Activated T-cell treated with anti-CD3 and anti-CD28 coated beads for 1 hour (primary cell): ENCODE measurements at regions not wholly inside any gene's neighbourhood (a gene's known extent, or its start where the extent isn't known, plus 50 kb on each side); places are given as distances from the start of the nearest gene placed in this dataset.
"Not testable (repeated sequence)": the region's sequence is repeated elsewhere in the genome, so short reads cannot be mapped to it uniquely, and the experiment has no call there.

Experiments used
- DNase-seq: peaks from one replicate; pipeline ENCODE4 v3.0.0-alpha.2; 2020; ENCODE audit warnings: low read depth

DNA sequence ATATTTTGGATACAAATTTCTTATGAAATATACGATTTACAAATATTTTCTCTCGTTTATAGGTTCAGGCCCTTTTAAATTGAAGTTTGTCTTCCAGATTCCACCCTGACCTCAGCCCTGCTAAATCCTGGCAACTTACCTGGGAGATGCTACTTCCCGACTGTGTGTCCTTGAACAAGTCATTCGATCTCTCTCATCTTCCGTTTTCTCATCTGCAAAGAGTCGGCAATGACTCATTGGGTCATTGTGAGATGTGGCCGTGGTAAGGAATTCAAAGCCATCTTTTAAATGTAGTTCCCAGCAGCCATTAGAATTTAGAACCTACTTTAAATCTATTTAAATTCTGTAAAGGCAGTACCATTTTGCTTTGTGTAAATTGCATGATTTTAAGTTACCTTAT, 72.5 kb downstream of the LHX2 start:
- DNase-seq = no peak

DNA sequence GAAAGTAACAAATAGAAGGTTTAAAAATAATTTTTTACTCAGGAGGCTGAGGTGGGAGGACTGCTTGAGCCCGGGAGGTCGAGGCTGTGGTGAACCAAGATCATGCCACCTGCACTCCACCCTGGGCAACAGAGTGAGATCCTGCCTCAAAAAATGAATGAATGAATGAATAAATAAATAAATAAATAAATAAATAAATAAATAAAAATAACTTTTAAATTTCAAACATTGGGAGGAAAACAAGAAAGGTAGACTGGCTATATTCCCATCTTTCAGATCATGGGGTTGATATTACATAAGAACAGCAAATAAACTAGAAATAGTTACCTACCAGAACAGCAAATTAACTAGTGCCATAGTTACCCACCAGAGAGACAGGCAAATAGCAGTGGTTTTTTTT, 75.7 kb downstream of the LHX2 start:
- no peak for DNase-seq

DNA sequence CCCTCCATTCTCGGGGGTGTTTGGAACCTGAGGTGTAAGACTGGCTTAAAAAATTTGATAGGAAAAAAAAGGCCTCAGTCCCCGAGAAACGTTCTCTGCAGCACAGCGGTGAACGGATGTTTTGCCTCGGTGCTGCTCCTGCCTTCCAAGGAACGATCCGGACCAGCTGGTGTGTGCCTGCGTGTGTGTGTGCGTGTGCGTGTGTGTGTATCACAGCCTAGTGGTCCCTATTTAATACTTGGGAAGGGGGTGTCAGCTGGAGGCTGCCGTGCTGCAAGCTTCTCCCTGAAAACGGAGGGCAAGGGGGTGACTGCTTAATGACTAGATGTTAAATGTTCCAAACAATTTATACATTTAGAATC, 76.9 kb downstream of the LHX2 start:
- no peak for DNase-seq

DNA sequence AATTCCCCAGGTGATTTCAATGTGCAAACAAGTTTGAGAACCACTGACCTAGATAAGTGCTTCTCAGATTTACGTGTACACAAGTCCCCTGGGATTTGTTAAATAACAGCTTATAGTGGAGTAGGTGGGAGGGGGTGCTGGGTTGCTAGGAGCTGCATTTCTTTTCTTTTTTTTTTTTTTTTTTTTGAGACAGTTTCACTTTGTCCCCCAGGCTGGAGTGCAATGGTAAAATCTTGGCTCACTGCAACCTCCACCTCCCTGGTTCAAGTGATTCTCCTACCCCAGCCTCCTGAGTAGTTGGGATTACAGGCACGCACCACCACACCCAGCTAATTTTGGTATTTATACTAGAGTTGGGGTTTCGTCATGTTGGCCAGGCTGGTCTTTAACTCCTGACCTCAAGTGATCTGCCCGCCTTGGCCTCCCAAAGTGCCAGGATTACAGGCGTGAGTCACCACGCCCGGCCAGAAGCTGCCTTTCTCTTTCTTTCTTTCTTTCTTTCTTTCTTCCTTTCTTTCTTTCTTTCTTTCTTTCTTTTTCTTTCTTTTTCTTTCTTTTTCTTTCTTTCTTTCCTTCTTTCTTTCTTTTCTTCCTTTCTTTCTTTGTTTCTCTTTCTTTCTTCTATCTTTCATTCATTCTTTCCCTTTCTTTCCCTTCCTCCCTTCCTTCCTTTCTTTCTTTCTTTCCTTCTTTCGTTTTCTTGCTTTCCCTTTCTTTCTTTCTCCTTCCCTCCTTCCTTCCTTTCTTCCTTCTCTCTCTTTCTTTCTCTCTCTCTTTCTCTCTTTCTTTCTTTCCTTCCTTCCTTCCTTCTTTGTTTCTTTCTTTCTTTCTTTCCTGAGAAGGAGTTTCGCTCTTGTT, 78.3 kb downstream of the LHX2 start:
- DNase-seq = not testable (repeated sequence)

DNA sequence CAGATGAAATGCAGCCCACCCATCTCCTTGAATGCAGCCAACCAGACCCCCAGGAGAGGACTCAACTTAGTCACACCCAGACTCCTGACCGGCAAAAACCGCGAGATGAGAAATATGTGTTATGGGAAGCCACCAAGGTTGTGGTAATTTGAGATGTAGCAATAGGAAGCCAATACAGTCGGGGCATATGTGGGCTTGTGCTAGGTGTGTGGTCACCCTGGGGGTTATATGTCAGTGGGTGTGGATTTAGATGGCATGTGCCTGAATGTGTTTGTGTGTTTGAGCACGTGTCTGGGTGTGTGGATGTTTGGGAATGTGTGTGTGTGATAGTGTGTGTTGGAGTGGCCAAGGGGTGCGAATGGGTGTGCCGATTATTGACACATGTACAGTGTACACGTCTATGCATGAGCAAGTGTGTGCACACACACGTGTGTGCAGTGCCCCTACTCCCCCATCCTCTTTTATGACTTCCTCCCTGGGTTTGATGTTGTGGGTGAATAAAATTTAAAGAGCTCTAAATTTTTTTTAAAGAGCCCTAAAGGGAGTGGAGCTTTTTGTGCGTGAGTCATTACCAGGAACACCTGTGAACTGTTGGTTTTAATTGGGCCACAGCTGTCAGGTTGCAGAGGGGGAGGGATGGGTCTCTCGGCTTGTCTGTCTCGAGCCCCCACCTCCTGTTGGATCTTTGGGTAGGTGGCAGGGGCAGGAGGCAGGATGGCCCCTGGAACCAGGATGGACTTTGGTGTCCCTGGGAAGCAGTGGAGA, 86.8 kb downstream of the LHX2 start:
- no peak for DNase-seq

DNA sequence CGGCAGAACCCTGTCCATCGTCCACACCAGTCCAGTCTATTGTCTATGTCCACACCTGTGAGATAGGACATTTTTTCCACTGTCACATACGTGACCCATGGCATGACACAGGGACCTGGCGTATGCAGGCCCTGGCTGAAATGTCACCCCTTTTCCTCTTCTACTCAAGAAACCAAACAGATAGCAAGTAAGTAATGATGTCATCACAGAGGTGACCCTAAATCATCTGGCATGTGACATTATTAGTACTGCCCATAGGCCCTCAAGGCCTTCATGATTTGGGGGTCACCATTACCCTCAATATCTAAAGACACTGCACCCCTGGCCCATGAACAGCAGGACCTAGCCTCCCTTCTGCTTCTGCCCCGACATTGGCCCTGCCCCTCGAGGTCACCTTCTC, 88.3 kb downstream of the LHX2 start:
- no peak for DNase-seq

DNA sequence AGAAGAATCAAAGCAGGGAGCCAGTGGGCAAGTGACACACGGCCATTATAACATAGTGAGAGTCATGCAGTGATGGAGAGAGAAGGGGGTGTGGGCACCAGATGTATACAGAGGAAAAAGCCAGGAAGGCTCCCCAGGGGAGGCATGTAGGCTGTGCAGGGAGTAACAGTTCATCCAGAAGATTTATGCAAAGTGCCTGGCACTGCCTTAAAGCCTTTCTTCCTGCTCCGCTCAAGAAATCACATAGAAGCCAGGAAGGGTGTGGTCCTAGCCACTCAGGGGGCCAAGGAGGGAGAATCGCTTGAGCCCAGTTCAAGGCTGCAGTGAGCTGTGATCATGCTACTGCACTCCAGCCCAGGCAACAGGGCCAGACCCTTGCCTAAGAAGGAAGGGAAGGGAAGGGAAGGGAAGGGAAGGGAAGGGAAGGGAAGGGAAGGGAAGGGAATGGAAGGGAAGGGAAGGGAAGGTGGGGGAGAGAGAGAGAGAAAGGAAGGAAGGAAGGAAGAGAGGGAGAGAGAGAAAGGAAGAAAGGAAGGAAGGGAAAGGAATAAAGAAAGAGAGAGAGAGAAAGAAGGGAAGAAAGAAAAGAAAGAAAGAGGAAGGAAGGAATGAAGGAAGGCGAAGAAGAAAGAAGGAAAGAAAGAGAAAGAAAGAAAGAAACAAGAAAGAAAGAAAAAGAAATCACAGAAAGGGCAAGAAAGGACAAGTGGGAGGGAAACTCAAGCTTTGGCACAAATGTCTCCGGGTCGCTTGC, 89.8 kb downstream of the LHX2 start:
- DNase-seq = no peak

DNA sequence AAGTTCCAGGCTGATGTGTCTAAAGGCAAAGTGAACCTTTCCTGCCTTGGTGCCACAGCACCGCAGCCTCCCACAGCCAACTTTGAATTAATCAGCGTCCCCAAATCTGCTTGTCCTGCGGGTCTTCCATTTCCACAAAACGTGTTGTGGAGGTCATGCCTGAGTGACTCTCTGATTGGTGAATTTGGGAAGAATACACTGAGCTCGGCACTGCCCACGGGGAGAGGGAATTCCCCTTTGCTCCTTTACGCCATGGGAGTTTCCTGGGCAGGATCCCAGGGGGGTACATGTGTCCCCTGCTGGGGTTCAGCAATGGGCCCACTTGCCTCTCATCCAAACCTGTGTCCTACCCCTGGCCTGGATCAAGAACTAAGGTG, 90.4 kb downstream of the LHX2 start:
- no peak for DNase-seq

DNA sequence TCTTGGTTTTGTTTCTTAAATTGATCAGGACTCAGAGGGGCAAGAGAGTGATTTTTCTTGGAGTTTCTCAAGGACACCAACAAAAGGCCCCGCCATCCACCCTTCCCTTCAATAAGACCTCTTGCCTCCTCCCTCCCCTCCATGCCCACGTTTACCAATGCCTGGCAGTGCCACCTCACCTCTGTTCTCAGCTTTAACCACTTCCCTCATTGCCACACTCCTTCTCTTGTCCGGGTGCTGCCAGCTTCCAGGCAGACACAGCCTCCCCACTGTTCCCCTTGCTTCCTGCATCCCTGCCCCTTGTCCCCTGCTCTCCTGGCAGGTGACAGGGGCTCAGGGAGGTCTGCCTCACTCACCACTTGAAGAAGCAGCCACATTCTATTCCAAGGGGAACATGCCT, 90.8 kb downstream of the LHX2 start:
- DNase-seq = no peak

DNA sequence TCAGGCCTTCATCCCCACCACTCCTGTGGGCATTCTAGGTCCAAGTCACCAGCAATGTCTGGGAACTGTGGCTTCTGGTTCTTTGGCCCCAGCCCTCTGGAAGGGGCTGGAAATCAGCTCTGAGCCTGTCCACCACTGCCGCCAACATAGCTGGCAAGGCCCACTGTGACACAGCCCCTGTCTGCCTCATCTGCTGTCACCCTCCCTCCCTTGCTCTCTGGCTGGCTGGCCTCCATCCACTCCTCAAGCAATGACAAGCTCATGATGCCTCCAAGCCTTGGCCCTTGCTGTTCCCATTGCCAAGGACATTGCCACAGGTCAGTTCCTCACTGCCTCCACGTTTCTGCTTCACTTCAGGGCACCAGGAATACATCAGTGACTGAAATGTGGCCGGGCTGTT, 93.7 kb downstream of the LHX2 start:
- DNase-seq = no peak

DNA sequence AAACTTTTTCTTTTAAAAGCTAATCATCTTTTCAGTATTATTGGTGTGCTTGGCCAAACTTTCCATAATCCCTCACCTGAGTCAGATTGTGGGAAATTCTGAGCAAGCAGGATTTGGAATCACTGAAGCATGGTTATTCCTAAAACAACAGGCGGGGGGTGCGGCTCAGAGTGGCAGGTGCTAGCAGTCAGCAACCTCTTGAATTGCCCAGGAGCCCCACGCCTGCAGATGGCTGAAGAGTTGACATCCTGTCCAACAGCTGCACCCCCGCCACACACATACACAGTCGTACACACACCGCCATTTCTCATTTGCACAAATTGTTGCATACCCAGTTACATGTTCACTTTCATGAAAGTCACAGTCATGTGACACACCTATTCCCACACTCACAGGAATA, 96.6 kb downstream of the LHX2 start:
- no peak for DNase-seq

DNA sequence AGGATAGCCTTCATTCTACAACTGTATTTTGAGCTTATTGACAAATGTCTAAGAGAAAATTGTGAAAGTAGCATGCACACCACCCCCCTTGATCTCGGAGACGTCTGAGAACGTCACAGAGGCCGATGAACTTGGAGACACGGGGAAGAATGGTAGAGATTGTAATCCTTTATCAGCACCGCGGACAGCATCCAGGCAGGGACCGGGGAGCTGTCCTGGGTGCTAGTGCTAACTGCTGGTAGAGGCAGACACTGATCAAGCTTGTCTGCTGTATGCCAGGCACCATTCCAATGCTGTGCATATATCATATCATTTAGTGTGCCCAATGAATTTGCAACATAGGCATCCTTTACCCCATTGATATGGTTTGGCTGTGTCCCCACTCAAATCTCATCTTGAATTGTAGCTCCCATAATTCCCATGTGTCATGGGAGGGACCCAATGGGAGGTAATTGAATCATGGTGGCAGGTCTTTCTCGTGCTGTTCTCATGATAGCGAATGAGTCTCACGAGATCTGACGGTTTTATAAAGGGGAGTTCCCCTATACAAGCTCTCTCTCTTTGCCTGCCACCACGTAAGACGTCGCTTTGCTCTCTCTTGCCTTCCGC, 98.8 kb downstream of the LHX2 start:
- no peak for DNase-seq

DNA sequence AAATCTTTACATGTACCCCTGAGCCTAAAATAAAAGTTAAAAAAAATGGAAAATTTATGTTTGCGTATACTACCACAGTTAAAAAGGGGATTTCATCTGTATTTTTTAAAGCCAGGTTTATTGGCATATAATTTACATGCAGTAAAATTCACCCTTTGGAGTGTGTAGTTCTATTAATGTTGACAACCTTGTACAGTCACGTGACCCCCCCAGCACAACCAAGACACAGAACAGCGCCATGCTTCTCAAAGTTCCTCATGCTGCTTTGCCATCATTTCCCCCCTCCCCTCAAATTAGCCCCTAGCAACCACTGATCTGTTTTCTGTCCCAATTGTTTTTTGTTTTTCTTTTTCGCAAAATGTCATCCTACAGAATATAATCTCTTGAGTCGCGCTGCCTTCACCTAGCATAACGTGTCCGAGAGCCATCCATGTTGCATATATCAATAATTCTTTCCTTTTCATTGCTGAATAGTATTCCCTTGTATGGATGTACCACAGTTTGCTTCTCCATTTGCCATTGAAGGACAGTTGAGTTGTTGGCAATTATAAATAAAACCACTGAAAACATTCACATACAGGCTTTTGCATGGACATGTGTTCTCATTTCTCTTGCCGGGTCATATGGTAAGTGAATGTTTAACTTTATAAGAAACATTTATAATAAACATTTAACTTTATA, 105.3 kb downstream of the LHX2 start:
- DNase-seq = no peak

DNA sequence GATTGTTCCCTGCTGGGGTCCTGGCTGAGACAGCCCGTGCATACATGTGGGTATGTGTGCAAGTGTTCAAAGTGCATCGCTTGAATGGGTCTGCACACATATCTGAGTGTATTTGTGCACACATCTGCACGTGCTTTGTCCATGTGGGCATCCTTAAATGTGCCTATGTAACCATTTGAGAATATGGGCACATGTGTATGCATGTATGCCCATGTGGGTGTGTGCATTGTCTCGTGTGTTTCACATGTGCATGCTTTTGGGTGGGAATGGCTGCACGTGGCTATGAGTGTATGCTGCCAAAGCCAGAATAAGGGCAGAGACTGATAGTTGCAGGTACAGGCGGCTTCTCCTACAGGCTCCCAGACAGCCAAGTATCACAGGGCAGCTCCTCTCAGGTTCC, 107.3 kb downstream of the LHX2 start:
- DNase-seq = no peak

DNA sequence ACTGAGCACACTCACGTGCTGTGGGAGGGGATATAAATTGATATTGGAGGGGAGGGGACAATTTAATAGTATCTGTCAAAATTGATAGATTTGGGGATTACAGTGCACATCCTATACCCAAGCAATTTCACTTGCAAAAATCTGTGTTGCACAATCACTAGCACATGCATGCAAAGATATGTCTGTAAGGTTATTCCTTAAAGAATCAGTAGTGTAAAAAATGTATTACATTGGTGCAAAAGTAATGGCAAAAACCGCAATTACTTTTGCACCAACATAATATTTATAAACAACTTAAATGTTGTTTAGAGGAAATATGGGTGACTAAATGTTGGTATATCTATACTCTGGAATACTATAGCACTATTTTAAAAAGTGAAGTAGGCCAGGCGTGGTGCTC, 108.7 kb downstream of the LHX2 start:
- DNase-seq = no peak

DNA sequence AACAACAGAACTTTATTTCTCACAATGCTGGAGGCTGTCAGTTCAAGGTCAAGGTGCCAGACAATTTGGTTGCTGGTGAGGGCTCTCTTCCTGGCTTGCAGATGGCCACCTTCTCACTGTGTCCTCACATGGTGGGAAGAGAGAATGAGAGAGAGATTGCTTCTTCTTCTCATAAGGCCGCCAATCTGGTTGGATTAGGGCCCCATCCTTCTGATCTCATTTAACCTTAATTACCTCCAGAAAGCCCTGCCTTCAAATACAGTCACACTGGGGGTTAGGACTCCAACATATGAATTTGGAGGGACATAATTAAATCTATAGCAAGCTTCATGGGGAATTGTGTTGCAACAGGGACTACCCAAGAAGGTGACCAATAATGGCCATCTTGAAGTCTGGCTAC, 110.2 kb downstream of the LHX2 start:
- DNase-seq = no peak

DNA sequence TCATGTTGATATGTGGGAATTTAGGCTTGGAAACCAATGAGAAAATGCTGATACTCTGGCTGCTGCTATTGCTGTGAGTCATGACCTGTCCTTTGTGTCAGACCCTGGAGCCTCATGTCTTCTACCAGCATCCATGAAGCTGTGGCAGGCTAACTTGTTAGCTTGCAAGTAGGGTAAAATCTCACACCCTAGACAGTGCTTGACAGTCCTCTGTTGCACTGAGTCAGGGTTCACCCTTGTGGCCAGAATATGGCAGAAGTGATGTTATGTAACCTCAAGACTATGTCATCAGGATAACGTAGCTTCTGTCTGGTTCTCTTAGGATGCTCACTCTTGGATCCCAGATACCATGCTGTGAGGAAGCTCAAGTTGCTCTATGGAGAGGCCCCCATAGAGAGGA, 110.8 kb downstream of the LHX2 start:
- no peak for DNase-seq

DNA sequence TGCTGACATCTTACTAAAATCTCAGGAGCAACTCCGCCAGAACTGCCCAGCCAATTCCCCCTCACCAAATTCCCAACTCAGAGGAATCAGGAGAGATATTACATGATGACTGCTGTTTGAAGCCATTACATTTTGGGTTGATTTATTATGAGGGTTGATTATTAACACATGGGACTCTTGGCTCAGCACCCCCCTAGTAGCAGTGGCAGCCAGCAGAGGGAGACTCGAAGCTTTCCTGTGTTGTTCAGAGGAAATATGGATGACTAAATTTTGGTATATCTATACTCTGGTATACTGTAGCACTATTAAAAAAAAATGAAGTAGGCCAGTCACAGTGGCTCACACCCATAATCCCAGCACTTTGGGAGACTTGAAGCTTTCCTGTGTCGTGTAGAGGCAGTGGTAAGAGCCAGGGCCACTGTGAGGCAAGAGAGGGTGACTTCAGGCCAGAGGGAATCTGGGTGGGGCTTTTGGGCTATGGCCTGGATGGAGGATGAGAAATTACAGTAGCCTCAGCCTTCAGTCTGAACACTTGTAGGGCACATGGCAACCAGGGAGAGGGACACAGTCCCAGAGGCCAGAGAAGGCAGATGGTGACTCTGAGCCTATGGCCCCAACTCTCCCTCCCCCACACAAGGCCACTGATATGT, 111.4 kb downstream of the LHX2 start:
- no peak for DNase-seq

DNA sequence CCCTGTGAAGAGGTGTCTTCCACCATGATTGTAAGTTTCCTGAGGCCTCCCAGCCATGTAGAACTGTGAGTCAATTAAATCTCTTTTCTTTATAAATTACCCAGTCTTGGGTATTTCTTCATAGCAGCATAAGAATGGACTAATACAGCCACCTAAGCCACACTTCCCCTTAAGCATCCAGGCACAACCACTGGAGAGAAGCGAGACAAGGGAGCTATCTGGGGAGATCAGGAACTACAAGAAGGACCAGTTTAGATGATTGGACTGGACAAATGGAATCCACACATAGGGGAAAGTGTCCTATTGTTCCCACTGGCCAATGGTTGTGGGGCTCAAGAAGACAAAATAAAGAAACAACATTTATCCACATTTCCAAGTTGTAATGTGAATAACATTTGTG, 112.1 kb downstream of the LHX2 start:
- not testable (repeated sequence) for DNase-seq

DNA sequence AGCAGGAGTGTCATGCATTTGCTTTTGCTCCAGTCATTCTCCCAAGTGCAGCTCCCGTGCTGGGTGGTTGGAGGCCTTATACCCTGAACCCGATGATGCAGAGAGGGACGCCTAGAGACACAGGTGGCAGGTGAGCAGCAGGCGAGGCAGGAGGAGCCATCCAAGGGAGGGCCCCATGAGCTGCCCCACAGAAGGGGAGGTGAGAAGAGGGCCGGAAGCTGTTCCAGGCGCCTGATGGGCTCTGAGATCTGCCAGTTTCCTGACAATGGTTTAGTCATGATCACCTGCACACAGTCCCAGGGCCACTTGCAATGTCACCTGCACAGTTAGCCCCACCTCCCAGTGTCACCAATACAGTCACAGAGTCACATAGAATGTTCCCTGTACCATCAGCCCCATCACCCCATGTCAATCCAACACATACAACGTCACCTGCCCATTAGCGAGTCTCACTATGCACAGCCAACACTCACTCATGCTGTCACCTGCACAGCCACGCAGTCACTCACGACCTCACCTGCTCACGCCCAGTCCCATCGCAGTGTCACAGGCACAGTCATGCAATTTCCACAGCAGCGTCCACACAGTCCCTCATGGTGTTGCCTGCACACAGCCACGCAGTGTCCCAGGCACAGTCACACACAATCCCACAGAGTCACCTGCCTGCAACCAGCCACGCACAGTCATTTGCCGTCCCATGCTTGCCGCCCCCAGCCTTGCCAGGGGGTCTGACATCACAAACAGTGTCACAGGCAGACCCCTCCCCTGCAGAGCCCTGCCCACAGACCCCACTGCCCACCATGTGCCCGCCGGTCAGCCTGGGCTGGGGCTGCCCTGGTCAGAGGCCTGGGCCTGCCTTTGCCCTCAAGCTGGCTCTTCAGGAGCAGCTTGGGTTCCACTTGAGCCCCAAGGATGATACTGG, 113.4 kb downstream of the LHX2 start:
- no peak for DNase-seq

DNA sequence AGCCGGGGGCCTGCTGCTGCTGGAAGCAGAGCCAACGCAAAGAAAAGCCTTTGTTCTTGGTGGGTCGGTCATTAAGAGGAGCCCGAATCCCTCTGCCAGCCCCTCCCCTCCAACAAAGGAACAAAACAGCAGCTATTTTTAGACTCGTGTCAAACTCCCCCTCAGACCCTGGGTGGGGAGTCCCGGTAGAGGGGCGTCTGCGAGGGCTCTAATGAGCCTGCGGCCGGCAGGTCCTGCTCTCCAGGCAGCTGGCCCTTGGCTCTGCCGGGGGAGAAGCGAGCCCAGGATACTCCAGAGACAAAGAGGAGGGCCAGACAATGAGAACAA, 114.0 kb downstream of the LHX2 start:
- no peak for DNase-seq
